Mesothelial cell of epicardium (in vitro differentiated cells): ENCODE measurements at regions not wholly inside any gene's neighbourhood (a gene's known extent, or its start where the extent isn't known, plus 50 kb on each side); places are given as distances from the start of the nearest gene placed in this dataset.

Source experiments
- DNase-seq, 2 experiments: peaks; one replicate each; pipeline ENCODE4 v3.0.0; 2021; ENCODE audit warnings: low spot score in 2 of 2; ENCODE audit not compliant: unreplicated experiment in 2 of 2
- H3K27ac Mint-ChIP-seq: 2 replicates; pipeline ENCODE4 v1.8.0; 2021; ENCODE audit warnings: mixed read lengths
- H3K27me3 Mint-ChIP-seq: 2 replicates; pipeline ENCODE4 v1.8.0; 2021; ENCODE audit warnings: low read depth, mixed read lengths
- H3K36me3 Mint-ChIP-seq: 2 replicates; pipeline ENCODE4 v1.8.0; 2021; ENCODE audit warnings: mixed read lengths
- H3K4me1 Mint-ChIP-seq: 2 replicates; pipeline ENCODE4 v1.8.0; 2021; ENCODE audit warnings: mixed read lengths
- H3K4me3 Mint-ChIP-seq: 2 replicates; pipeline ENCODE4 v1.8.0; 2021; ENCODE audit warnings: mild to moderate bottlenecking, moderate library complexity, mixed read lengths
- H3K9me3 Mint-ChIP-seq: 2 replicates; pipeline ENCODE4 v1.8.0; 2021; ENCODE audit warnings: mixed read lengths
- TF ChIP-seq, protein P1 (sequence below): fragments of 200-600 bp; sonication (generic); IDR thresholded peaks from one replicate; pipeline ENCODE4 v1.5.0; 2021; ENCODE audit warnings: antibody characterized with exemption; ENCODE audit not compliant: unreplicated experiment

DNA sequence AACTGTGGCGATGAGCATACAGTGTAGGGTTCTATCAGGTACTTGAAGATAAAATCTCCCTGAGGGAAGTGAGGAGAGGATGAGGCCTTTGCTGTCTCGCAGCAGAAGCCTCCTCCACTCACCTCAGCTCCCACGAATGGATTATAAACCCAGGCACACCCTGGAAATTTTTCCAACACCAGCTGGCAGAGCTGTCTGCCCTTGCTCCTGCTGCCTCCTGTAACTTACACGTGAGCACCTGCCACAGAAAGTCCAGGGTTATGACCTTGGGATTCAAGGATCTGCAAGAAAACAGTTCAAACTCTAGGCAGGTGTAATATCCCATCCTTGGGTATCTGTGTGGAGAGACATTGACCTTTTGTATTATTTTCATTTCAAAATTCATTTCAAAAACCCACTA is 70.9 kb upstream of the MYO16 start:
- Mint-ChIP-seq H3K27ac (no peak overlapping the region), H3K9me3 (no peaks in the 10 kb centered on the region), H3K4me1 (no peaks in the 10 kb centered on the region), H3K4me3 (no peak overlapping the region), H3K27me3 (peaks cover 11% of the 10 kb centered on the region), H3K36me3 (no peaks in the 10 kb centered on the region)
- no peak for DNase-seq
- TF ChIP-seq, protein P1, sequence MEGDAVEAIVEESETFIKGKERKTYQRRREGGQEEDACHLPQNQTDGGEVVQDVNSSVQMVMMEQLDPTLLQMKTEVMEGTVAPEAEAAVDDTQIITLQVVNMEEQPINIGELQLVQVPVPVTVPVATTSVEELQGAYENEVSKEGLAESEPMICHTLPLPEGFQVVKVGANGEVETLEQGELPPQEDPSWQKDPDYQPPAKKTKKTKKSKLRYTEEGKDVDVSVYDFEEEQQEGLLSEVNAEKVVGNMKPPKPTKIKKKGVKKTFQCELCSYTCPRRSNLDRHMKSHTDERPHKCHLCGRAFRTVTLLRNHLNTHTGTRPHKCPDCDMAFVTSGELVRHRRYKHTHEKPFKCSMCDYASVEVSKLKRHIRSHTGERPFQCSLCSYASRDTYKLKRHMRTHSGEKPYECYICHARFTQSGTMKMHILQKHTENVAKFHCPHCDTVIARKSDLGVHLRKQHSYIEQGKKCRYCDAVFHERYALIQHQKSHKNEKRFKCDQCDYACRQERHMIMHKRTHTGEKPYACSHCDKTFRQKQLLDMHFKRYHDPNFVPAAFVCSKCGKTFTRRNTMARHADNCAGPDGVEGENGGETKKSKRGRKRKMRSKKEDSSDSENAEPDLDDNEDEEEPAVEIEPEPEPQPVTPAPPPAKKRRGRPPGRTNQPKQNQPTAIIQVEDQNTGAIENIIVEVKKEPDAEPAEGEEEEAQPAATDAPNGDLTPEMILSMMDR, result no peak

DNA sequence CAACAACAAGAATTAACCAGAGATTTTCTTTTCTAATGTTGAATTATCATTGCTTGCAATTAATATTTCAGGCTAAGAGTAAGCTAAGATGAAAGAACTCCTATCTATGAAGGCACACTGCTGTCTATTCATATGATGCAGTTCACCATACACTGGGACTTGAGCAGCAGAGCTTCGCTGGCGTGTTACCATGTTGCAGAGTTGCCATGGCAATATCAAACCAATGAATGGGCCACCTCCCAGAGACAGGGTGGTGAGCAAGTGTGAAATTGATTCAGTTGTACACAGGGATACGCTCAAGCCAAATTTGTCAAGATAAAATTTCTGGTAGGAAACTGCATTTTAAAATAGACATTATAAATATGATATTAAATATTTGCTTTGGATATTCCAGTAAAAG is 69.3 kb upstream of the MYO16 start:
- Mint-ChIP-seq H3K27me3 (peaks cover 19% of the 10 kb centered on the region), H3K4me3 (no peak overlapping the region), H3K27ac (no peak overlapping the region), H3K9me3 (peaks cover 7% of the 10 kb centered on the region), H3K4me1 (no peaks in the 10 kb centered on the region), H3K36me3 (no peaks in the 10 kb centered on the region)
- TF ChIP-seq, protein P1, result no peak
- no peak for DNase-seq

- H3K27ac Mint-ChIP-seq, result no peak overlapping the region
- DNase-seq, result no peak
- TF ChIP-seq, protein P1, result no peak
- H3K36me3 Mint-ChIP-seq, result no peaks in the 10 kb centered on the region
- peaks cover 19% of the 10 kb centered on the region for H3K27me3 Mint-ChIP-seq
- peaks cover 12% of the 10 kb centered on the region for H3K9me3 Mint-ChIP-seq
- H3K4me3 Mint-ChIP-seq, result no peak overlapping the region
- no peaks in the 10 kb centered on the region for H3K4me1 Mint-ChIP-seq
Observed at GRCh38 chr13:108561149-108561548, 68.3 kb upstream of the MYO16 start.

GRCh38 chr13:108566413-108567170 is 62.8 kb upstream of the MYO16 start:
- no peaks in the 10 kb centered on the region for H3K36me3 Mint-ChIP-seq
- TF ChIP-seq, protein P1, result no peak

GRCh38 chr13:108572782-108573211 is 56.6 kb upstream of the MYO16 start:
- DNase-seq, result no peak
- Mint-ChIP-seq H3K27me3 (peaks cover 1% of the 10 kb centered on the region), H3K9me3 (no peaks in the 10 kb centered on the region), H3K4me3 (no peak overlapping the region), H3K4me1 (no peaks in the 10 kb centered on the region), H3K27ac (no peak overlapping the region), H3K36me3 (no peaks in the 10 kb centered on the region)
- TF ChIP-seq, protein P1, result no peak

More at GRCh38 chr13:108566413-108567170, 62.8 kb upstream of the MYO16 start:
- no peak overlapping the region for H3K4me3 Mint-ChIP-seq
- H3K4me1 Mint-ChIP-seq, result no peaks in the 10 kb centered on the region
- H3K27ac Mint-ChIP-seq, result no peak overlapping the region
- peaks cover 18% of the 10 kb centered on the region for H3K27me3 Mint-ChIP-seq
- peaks cover 12% of the 10 kb centered on the region for H3K9me3 Mint-ChIP-seq
- no peak for DNase-seq

GRCh38 chr13:108573455-108573854 is 56.0 kb upstream of the MYO16 start:
- no peaks in the 10 kb centered on the region for H3K36me3 Mint-ChIP-seq
- no peaks in the 10 kb centered on the region for H3K9me3 Mint-ChIP-seq
- no peak overlapping the region for H3K27ac Mint-ChIP-seq
- no peak for DNase-seq
- H3K27me3 Mint-ChIP-seq, result peaks cover 1% of the 10 kb centered on the region
- H3K4me3 Mint-ChIP-seq, result no peak overlapping the region
- no peaks in the 10 kb centered on the region for H3K4me1 Mint-ChIP-seq
- TF ChIP-seq, protein P1, result no peak
